A673 (cell line): ENCODE measurements at regions not wholly inside any gene's neighbourhood (a gene's known extent, or its start where the extent isn't known, plus 50 kb on each side); places are given as distances from the start of the nearest gene placed in this dataset.

Source experiments
- CTCF ChIP-seq: fragments of 300-800, 200-600 bp; sonication (generic); conservative IDR thresholded peaks from 2 replicates; pipeline ENCODE4 v1.5.1; 2017; ENCODE audit warnings: low read depth, mild to moderate bottlenecking, antibody characterized with exemption, low read length, moderate library complexity, mixed read lengths
- EZH2 ChIP-seq: fragments of 200-600 bp; sonication (generic); IDR thresholded peaks from 2 replicates; pipeline ENCODE4 v1.6.1; 2017; ENCODE audit warnings: borderline replicate concordance, low read depth, mild to moderate bottlenecking, mixed read lengths, antibody characterized with exemption, low read length; ENCODE audit not compliant: poor library complexity, severe bottlenecking

GRCh38 chr14:76272349-76272748 is 103.6 kb upstream of the ESRRB start:
- no peak for TF ChIP-seq CTCF
- no peak for TF ChIP-seq EZH2
